KMS-11 (cell line): ENCODE measurements at regions not wholly inside any gene's neighbourhood (a gene's known extent, or its start where the extent isn't known, plus 50 kb on each side); places are given as distances from the start of the nearest gene placed in this dataset.

ENCODE experiments used
- H2AFZ ChIP-seq: fragments of 200-600 bp; sonication (generic); 2 replicates; pipeline ENCODE4 v1.6.1; 2016; ENCODE audit warnings: antibody characterized with exemption, mixed run types, low read depth
- H3K27ac ChIP-seq: fragments of 200-600 bp; sonication (generic); 2 replicates; pipeline ENCODE4 v1.6.1; 2016; ENCODE audit warnings: mild to moderate bottlenecking, mixed run types
- H3K27me3 ChIP-seq: fragments of 200-600 bp; sonication (generic); 2 replicates; pipeline ENCODE4 v1.6.1; 2017; ENCODE audit warnings: mild to moderate bottlenecking, low read depth, mixed run types, moderate library complexity; ENCODE audit not compliant: insufficient read depth
- H3K36me3 ChIP-seq: fragments of 200-600 bp; sonication (generic); 2 replicates; pipeline ENCODE4 v1.6.1; 2017; ENCODE audit warnings: mild to moderate bottlenecking, mixed run types; ENCODE audit not compliant: insufficient read depth
- H3K4me1 ChIP-seq: fragments of 200-600 bp; sonication (generic); 2 replicates; pipeline ENCODE4 v1.6.1; 2016; ENCODE audit warnings: mild to moderate bottlenecking, low read depth, mixed run types; ENCODE audit not compliant: poor library complexity, severe bottlenecking
- H3K4me2 ChIP-seq: fragments of 200-600 bp; sonication (generic); 2 replicates; pipeline ENCODE4 v1.7.0; 2016; ENCODE audit warnings: mild to moderate bottlenecking, mixed run types
- H3K4me3 ChIP-seq: fragments of 200-600 bp; sonication (generic); IDR thresholded peaks from 2 replicates; pipeline ENCODE4 v1.6.1; 2017; ENCODE audit warnings: low read depth, low read length, mixed read lengths; ENCODE audit not compliant: insufficient read depth
- H3K79me2 ChIP-seq: fragments of 200-600 bp; sonication (generic); 2 replicates; pipeline ENCODE4 v1.6.1; 2016; ENCODE audit warnings: low read depth, mixed run types; ENCODE audit not compliant: insufficient read depth
- H3K9ac ChIP-seq: fragments of 200-600 bp; sonication (generic); 2 replicates; pipeline ENCODE4 v1.6.1; 2016; ENCODE audit warnings: mild to moderate bottlenecking, mixed run types
- H4K20me1 ChIP-seq: fragments of 200-600 bp; sonication (generic); 2 replicates; pipeline ENCODE4 v1.6.1; 2016; ENCODE audit warnings: mild to moderate bottlenecking, mixed run types; ENCODE audit not compliant: insufficient read depth
- TF ChIP-seq, protein P1 (sequence below): fragments of 200-600 bp; sonication (generic); conservative IDR thresholded peaks from 2 replicates; pipeline ENCODE4 v1.6.1; 2017; ENCODE audit warnings: low read depth, mild to moderate bottlenecking, antibody characterized with exemption, low read length, moderate library complexity, mixed read lengths

DNA sequence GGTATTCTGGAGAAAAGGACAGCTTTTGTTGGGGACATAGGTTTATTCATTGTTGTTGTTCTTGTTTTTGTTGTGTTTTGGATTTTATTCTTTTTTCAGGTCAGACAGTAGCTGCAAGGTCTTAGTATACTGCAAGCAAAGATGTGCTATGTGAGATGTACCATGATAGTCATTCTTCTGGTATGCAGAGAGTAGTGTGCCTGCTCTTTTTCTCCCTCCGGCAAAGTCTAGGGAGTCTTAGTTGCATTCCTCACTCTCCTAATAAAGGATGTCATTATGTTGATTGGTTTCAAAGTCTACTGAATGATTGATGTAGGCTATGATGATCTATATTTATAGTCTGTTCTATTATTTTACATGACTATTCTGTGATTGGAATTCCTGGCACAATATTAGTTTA lies 119.9 kb upstream of the POF1B start:
- Histone ChIP-seq H3K4me2 (no peak overlapping the region), H3K27ac (no peak overlapping the region), H3K27me3 (no peaks in the 10 kb centered on the region), H3K4me3 (no peak overlapping the region), H2AFZ (no peak overlapping the region), H4K20me1 (no peaks in the 10 kb centered on the region), H3K9ac (no peak overlapping the region), H3K79me2 (no peaks in the 10 kb centered on the region), H3K4me1 (no peaks in the 10 kb centered on the region), H3K36me3 (no peaks in the 10 kb centered on the region)
- TF ChIP-seq, protein P1, sequence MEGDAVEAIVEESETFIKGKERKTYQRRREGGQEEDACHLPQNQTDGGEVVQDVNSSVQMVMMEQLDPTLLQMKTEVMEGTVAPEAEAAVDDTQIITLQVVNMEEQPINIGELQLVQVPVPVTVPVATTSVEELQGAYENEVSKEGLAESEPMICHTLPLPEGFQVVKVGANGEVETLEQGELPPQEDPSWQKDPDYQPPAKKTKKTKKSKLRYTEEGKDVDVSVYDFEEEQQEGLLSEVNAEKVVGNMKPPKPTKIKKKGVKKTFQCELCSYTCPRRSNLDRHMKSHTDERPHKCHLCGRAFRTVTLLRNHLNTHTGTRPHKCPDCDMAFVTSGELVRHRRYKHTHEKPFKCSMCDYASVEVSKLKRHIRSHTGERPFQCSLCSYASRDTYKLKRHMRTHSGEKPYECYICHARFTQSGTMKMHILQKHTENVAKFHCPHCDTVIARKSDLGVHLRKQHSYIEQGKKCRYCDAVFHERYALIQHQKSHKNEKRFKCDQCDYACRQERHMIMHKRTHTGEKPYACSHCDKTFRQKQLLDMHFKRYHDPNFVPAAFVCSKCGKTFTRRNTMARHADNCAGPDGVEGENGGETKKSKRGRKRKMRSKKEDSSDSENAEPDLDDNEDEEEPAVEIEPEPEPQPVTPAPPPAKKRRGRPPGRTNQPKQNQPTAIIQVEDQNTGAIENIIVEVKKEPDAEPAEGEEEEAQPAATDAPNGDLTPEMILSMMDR = no peak

DNA sequence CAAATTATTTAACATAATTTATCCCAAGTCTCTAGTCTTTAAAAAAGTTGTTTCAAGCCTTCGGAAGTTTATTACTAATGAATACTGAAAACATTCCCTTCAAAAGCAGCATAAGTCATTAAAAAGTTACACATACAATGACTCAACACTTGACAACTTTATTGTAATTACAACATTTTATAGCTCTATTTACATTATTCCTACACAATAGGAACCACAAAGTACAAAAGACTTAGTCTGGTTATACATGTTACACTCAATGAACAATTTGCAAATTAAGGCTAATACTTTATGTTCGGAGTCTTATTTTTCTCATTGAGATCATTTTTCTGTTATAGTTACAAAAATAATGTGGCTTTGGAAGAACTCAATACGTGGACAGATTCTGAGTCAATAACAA lies 114.4 kb upstream of the POF1B start:
- Histone ChIP-seq H3K27ac (no peak overlapping the region), H3K4me3 (no peak overlapping the region), H3K4me1 (no peaks in the 10 kb centered on the region), H4K20me1 (no peaks in the 10 kb centered on the region), H3K4me2 (no peak overlapping the region), H3K79me2 (no peaks in the 10 kb centered on the region), H3K9ac (no peak overlapping the region), H2AFZ (no peak overlapping the region), H3K27me3 (no peaks in the 10 kb centered on the region), H3K36me3 (no peaks in the 10 kb centered on the region)
- TF ChIP-seq, protein P1 = no peak

- no peak overlapping the region for H3K4me2 ChIP-seq
- H3K79me2 ChIP-seq = no peaks in the 10 kb centered on the region
- H3K27me3 ChIP-seq = no peaks in the 10 kb centered on the region
- TF ChIP-seq, protein P1 = no peak
- H3K36me3 ChIP-seq = no peaks in the 10 kb centered on the region
- no peak overlapping the region for H3K4me3 ChIP-seq
- H3K27ac ChIP-seq = no peak overlapping the region
- no peaks in the 10 kb centered on the region for H4K20me1 ChIP-seq
- no peak overlapping the region for H2AFZ ChIP-seq
- H3K9ac ChIP-seq = no peak overlapping the region
- H3K4me1 ChIP-seq = no peaks in the 10 kb centered on the region
These were observed 74.8 kb upstream of the POF1B start for GRCh38 chrX:85454295-85454694.

- no peaks in the 10 kb centered on the region for H3K36me3 ChIP-seq
- H2AFZ ChIP-seq = no peak overlapping the region
- no peak overlapping the region for H3K9ac ChIP-seq
- no peaks in the 10 kb centered on the region for H3K27me3 ChIP-seq
- H3K4me1 ChIP-seq = no peaks in the 10 kb centered on the region
- no peak overlapping the region for H3K4me2 ChIP-seq
- no peaks in the 10 kb centered on the region for H4K20me1 ChIP-seq
- TF ChIP-seq, protein P1 = no peak
- no peak overlapping the region for H3K4me3 ChIP-seq
- H3K79me2 ChIP-seq = no peaks in the 10 kb centered on the region
- H3K27ac ChIP-seq = no peak overlapping the region
These were observed 65.1 kb upstream of the POF1B start for GRCh38 chrX:85444613-85445012.
